IMR-90 (cell line): ENCODE measurements at regions not wholly inside any gene's neighbourhood (a gene's known extent, or its start where the extent isn't known, plus 50 kb on each side); places are given as distances from the start of the nearest gene placed in this dataset.

ENCODE experiments used
- ATAC-seq: fragments of 200-7000 bp; cut with Tn5 transposase; 2 replicates; pipeline ENCODE4 v1.9.1; 2020; ENCODE audit warnings: low read depth, mild to moderate bottlenecking, moderate library complexity
- BruUV-seq: library from RNA; stranded (reverse); fragments of 400-500 nt; replicated peaks from 2 replicates; lab custom pipeline; 2021; lab: Mats Ljungman, UMichigan
- CTCF ChIA-PET: fragments of 300-600 bp; formaldehyde crosslinking; extraction: SDS; loops from one replicate; lab custom pipeline; 2021; ENCODE audit warnings: antibody characterized with exemption; lab: Yijun Ruan, JAX
- POLR2A ChIA-PET: fragments of 300-600 bp; sonication (Branson Sonifier 250); formaldehyde crosslinking; loops from one replicate; lab custom pipeline; 2022; ENCODE audit warnings: antibody characterized with exemption; ENCODE audit not compliant: unreplicated experiment; lab: Charles Lee
- DNase-seq: peaks from one replicate; pipeline ENCODE4 v3.0.0; 2013
- H2AFZ ChIP-seq: replicated peaks from 2 replicates; pipeline ENCODE3; 2013; ENCODE audit warnings: low read length, mild to moderate bottlenecking; ENCODE audit not compliant: poor library complexity
- H2AK5ac ChIP-seq: 2 replicates; pipeline ENCODE4 v1.6.1; 2013; ENCODE audit warnings: low read depth, low read length, inconsistent platforms
- H2AK9ac ChIP-seq: replicated peaks from 2 replicates; pipeline ENCODE3; 2013; ENCODE audit warnings: mild to moderate bottlenecking, low read depth, low read length, moderate library complexity; ENCODE audit not compliant: poor library complexity
- H2BK120ac ChIP-seq: 2 replicates; pipeline ENCODE4 v1.6.1; 2013; ENCODE audit warnings: low read depth, low read length, inconsistent platforms
- H2BK15ac ChIP-seq: 3 replicates; pipeline ENCODE4 v1.6.1; 2013; ENCODE audit warnings: low read depth, low read length, inconsistent platforms
- H2BK20ac ChIP-seq: 2 replicates; pipeline ENCODE4 v1.6.1; 2013; ENCODE audit warnings: low read depth, mild to moderate bottlenecking, inconsistent platforms, low read length, moderate library complexity
- H2BK5ac ChIP-seq: 2 replicates; pipeline ENCODE4 v1.6.1; 2013; ENCODE audit warnings: mild to moderate bottlenecking, low read depth, low read length, inconsistent platforms; ENCODE audit not compliant: poor library complexity, severe bottlenecking
- H3K14ac ChIP-seq: replicated peaks from 2 replicates; pipeline ENCODE4 v1.6.1; 2013; ENCODE audit warnings: low read depth, low read length, inconsistent platforms
- H3K18ac ChIP-seq: 2 replicates; pipeline ENCODE4 v1.6.1; 2013; ENCODE audit warnings: low read depth, low read length, control low read depth
- H3K23ac ChIP-seq: 2 replicates; pipeline ENCODE4 v1.6.1; 2013; ENCODE audit warnings: low read depth, low read length, inconsistent platforms
- H3K27ac ChIP-seq: 2 replicates; pipeline ENCODE4 v1.5.1; 2013; ENCODE audit warnings: mild to moderate bottlenecking, control low read depth, low read length; ENCODE audit not compliant: insufficient read depth
- H3K27me3 ChIP-seq: 2 replicates; pipeline ENCODE4 v1.6.1; 2013; ENCODE audit warnings: low read length; ENCODE audit not compliant: control insufficient read depth, insufficient read depth
- H3K36me3 ChIP-seq: 2 replicates; pipeline ENCODE4 v1.6.1; 2013; ENCODE audit warnings: low read length, mixed read lengths; ENCODE audit not compliant: control insufficient read depth, insufficient read depth
- H3K4ac ChIP-seq: 2 replicates; pipeline ENCODE4 v1.6.1; 2013; ENCODE audit warnings: low read depth, low read length, inconsistent platforms
- H3K4me1 ChIP-seq: 2 replicates; pipeline ENCODE4 v1.6.1; 2013; ENCODE audit warnings: low read length, mixed read lengths; ENCODE audit not compliant: control insufficient read depth, insufficient read depth
- H3K4me2 ChIP-seq: 2 replicates; pipeline ENCODE4 v1.6.1; 2013; ENCODE audit warnings: low read depth, mild to moderate bottlenecking, control low read depth, low read length, moderate library complexity
- H3K4me3 ChIP-seq: 2 replicates; pipeline ENCODE4 v1.5.1; 2013; ENCODE audit warnings: low read depth, mild to moderate bottlenecking, control low read depth, low read length, moderate library complexity; ENCODE audit not compliant: insufficient read depth
- H3K56ac ChIP-seq: 2 replicates; pipeline ENCODE4 v1.6.1; 2013; ENCODE audit warnings: low read length, inconsistent platforms; ENCODE audit not compliant: insufficient read depth; ENCODE audit errors: extremely low read depth
- H3K79me1 ChIP-seq, 2 experiments: 2 replicates each; pipeline ENCODE4 v1.6.1; 2013; ENCODE audit warnings: low read length in 2 of 2, inconsistent platforms in 1 of 2, low read depth in 1 of 2
- H3K9ac ChIP-seq: 2 replicates; pipeline ENCODE4 v1.6.1; 2013; ENCODE audit warnings: low read depth, low read length, control low read depth
- H3K9me1 ChIP-seq: 2 replicates; pipeline ENCODE4 v1.6.1; 2013; ENCODE audit warnings: low read length, inconsistent platforms; ENCODE audit not compliant: insufficient read depth
- H3K9me3 ChIP-seq: 2 replicates; pipeline ENCODE4 v1.6.1; 2013; ENCODE audit warnings: low read length; ENCODE audit not compliant: control insufficient read depth, insufficient read depth
- H4K20me1 ChIP-seq: 2 replicates; pipeline ENCODE4 v1.6.1; 2013; ENCODE audit warnings: low read length, inconsistent platforms; ENCODE audit not compliant: insufficient read depth
- H4K5ac ChIP-seq: 2 replicates; pipeline ENCODE4 v1.6.1; 2013; ENCODE audit warnings: mild to moderate bottlenecking, low read depth, low read length, control low read depth
- H4K8ac ChIP-seq, 2 experiments: 2 replicates each; pipeline ENCODE4 v1.6.1; 2013; ENCODE audit warnings: low read depth in 2 of 2, low read length in 2 of 2, control low read depth in 1 of 2, inconsistent platforms in 1 of 2
- H4K91ac ChIP-seq: 2 replicates; pipeline ENCODE4 v1.6.1; 2013; ENCODE audit warnings: low read depth, low read length, inconsistent platforms; ENCODE audit not compliant: insufficient read depth
- BHLHE40 ChIP-seq: fragments of 150-350 bp; IDR thresholded peaks from 2 replicates; pipeline ENCODE4 v1.6.1; 2016; ENCODE audit warnings: mild to moderate bottlenecking, low read depth, low read length
- CEBPB ChIP-seq: IDR thresholded peaks from 2 replicates; pipeline ENCODE4 v1.6.1; 2012; ENCODE audit warnings: low read depth, low read length, improper control_type of control experiment
- CHD1 ChIP-seq: IDR thresholded peaks from 2 replicates; pipeline ENCODE4 v1.6.1; 2012; ENCODE audit warnings: low read depth, low read length, improper control_type of control experiment
- FOS ChIP-seq: fragments of 150-350 bp; IDR thresholded peaks from 2 replicates; pipeline ENCODE4 v1.6.1; 2016; ENCODE audit warnings: low read depth, low read length
- MAFK ChIP-seq: IDR thresholded peaks from 2 replicates; pipeline ENCODE4 v1.6.1; 2012; ENCODE audit warnings: low read depth, low read length, improper control_type of control experiment
- MAZ ChIP-seq: IDR thresholded peaks from 2 replicates; pipeline ENCODE4 v1.6.1; 2012; ENCODE audit warnings: low read depth, mild to moderate bottlenecking, low read length, improper control_type of control experiment, moderate library complexity, borderline replicate concordance
- MXI1 ChIP-seq: IDR thresholded peaks from 2 replicates; pipeline ENCODE4 v1.6.1; 2012; ENCODE audit warnings: low read depth, mild to moderate bottlenecking, low read length, moderate library complexity, borderline replicate concordance
- NFE2L2 ChIP-seq: fragments of 150-350 bp; IDR thresholded peaks from 2 replicates; pipeline ENCODE4 v1.6.1; 2016; ENCODE audit warnings: low read depth, mild to moderate bottlenecking, low read length
- POLR2A ChIP-seq: IDR thresholded peaks from 2 replicates; pipeline ENCODE4 v1.6.1; 2012; ENCODE audit warnings: mild to moderate bottlenecking, low read depth, low read length
- RAD21 ChIP-seq: IDR thresholded peaks from 2 replicates; pipeline ENCODE4 v1.6.1; 2012; ENCODE audit warnings: low read length, improper control_type of control experiment
- RCOR1 ChIP-seq: IDR thresholded peaks from 2 replicates; pipeline ENCODE4 v1.6.1; 2012; ENCODE audit warnings: mild to moderate bottlenecking, low read length, improper control_type of control experiment; ENCODE audit not compliant: insufficient replicate concordance
- RFX5 ChIP-seq: IDR thresholded peaks from 2 replicates; pipeline ENCODE4 v1.8.0; 2012; ENCODE audit warnings: low read depth, mild to moderate bottlenecking, low read length, moderate library complexity
- WGBS, 2 experiments: methylation state at CpG; one replicate each; pipeline versions ENCODE4 v1.1.5 to v1.1.7; 2013; ENCODE audit warnings: missing lambda C conversion rate in 2 of 2; ENCODE audit not compliant: insufficient read length in 1 of 2; ENCODE audit errors: extremely low coverage in 2 of 2; 5-methylcytosine and 5-hydroxymethylcytosine counted together
- dilution Hi-C: fragments of 300-500 bp; cut with HindIII; formaldehyde crosslinking; loops from one replicate; pipeline ENCODE4 v1.14.3; 2018; ENCODE audit warnings: low sequenced_read_pairs; ENCODE audit not compliant: unreplicated experiment
- in situ Hi-C: fragments of 300-500 bp; cut with MboI; formaldehyde crosslinking; loops from 3 replicates; pipeline ENCODE4 v1.14.3; 2019; ENCODE audit warnings: low sequenced_read_pairs, inconsistent platforms, mixed read lengths
- intact Hi-C: fragments of 100-400 bp; cut with micrococcal nuclease; formaldehyde crosslinking; loops from 2 replicates; pipeline ENCODE4 v1.10.0; 2022
- TF ChIP-seq, protein P1 (sequence below): fragments of 150-350 bp; IDR thresholded peaks from 2 replicates; pipeline ENCODE4 v1.6.1; 2016; ENCODE audit warnings: low read depth, mild to moderate bottlenecking, low read length, moderate library complexity, borderline replicate concordance
- TF ChIP-seq, protein P2 (sequence below): conservative IDR thresholded peaks from 2 replicates; pipeline ENCODE4 v1.5.1; 2012; ENCODE audit warnings: mild to moderate bottlenecking, low read depth, low read length, improper control_type of control experiment

DNA sequence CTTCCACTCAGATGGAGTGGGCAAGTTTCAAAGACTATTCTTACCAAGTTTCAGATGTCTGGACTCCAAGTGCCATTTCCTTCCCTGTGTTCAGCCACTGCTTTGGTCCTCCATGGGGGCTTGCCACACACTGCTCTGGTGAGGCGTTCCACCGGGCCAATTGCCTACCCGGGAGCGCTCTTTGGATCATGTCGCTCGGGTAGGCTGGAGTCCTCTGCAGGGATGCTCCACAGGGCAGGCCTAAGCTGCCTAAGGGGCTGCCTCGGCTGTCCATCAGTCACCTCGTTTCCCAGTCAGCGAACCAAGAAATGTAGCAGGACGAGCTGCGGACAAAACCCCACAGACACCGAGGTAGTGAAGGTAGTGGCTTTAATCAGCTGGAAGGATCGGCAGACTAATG, 200.7 kb upstream of the KLF8 start:
- Histone ChIP-seq H2BK20ac (no peak overlapping the region), H3K9me1 (no peaks in the 10 kb centered on the region), H4K8ac (no peak overlapping the region), H2AK9ac (no peak overlapping the region), H3K4me2 (no peak overlapping the region), H3K9ac (no peak overlapping the region), H3K4ac (no peak overlapping the region), H3K4me1 (no peaks in the 10 kb centered on the region), H3K4me3 (no peak overlapping the region), H3K79me1 (no peaks in the 10 kb centered on the region), H4K5ac (no peak overlapping the region), H3K9me3 (peaks cover 3% of the 10 kb centered on the region; the same call in 1 of the 2 replicates), H3K23ac (no peak overlapping the region), H3K27ac (no peak overlapping the region), H4K91ac (no peak overlapping the region), H2BK15ac (no peak overlapping the region), H2AK5ac (no peak overlapping the region), H3K14ac (no peak overlapping the region), H3K56ac (no peak overlapping the region), H3K27me3 (no peaks in the 10 kb centered on the region), H2BK120ac (no peak overlapping the region), H2BK5ac (no peak overlapping the region), H3K36me3 (no peaks in the 10 kb centered on the region), H4K20me1 (no peaks in the 10 kb centered on the region), H3K18ac (no peak overlapping the region), H2AFZ (no peak overlapping the region)
- 73% methylated on average over 13 of the region's 13 CpGs; no CpG with 5 or more reads in 1 of the 2 experiments for WGBS, 2 experiments
- intact Hi-C loops (no loop called here), in situ Hi-C loops (no loop called here), dilution Hi-C loops (no loop called here)
- ChIA-PET POLR2A (no interaction called here), CTCF (no interaction called here)
- no peak for TF ChIP-seq POLR2A
- no peak for TF ChIP-seq BHLHE40
- TF ChIP-seq CHD1 = no peak
- no peak for TF ChIP-seq NFE2L2
- TF ChIP-seq CEBPB = no peak
- TF ChIP-seq, protein P1, sequence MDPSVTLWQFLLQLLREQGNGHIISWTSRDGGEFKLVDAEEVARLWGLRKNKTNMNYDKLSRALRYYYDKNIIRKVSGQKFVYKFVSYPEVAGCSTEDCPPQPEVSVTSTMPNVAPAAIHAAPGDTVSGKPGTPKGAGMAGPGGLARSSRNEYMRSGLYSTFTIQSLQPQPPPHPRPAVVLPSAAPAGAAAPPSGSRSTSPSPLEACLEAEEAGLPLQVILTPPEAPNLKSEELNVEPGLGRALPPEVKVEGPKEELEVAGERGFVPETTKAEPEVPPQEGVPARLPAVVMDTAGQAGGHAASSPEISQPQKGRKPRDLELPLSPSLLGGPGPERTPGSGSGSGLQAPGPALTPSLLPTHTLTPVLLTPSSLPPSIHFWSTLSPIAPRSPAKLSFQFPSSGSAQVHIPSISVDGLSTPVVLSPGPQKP = no peak
- no peak for TF ChIP-seq RFX5
- TF ChIP-seq MAFK = no peak
- TF ChIP-seq RCOR1 = no peak
- no peak for TF ChIP-seq RAD21
- no peak for TF ChIP-seq MAZ
- no peak for TF ChIP-seq MXI1
- no peak for TF ChIP-seq FOS
- TF ChIP-seq, protein P2, sequence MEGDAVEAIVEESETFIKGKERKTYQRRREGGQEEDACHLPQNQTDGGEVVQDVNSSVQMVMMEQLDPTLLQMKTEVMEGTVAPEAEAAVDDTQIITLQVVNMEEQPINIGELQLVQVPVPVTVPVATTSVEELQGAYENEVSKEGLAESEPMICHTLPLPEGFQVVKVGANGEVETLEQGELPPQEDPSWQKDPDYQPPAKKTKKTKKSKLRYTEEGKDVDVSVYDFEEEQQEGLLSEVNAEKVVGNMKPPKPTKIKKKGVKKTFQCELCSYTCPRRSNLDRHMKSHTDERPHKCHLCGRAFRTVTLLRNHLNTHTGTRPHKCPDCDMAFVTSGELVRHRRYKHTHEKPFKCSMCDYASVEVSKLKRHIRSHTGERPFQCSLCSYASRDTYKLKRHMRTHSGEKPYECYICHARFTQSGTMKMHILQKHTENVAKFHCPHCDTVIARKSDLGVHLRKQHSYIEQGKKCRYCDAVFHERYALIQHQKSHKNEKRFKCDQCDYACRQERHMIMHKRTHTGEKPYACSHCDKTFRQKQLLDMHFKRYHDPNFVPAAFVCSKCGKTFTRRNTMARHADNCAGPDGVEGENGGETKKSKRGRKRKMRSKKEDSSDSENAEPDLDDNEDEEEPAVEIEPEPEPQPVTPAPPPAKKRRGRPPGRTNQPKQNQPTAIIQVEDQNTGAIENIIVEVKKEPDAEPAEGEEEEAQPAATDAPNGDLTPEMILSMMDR = no peak
- ATAC-seq (no peak), DNase-seq (no peak)
- no TSS peak for BruUV-seq
